KOPT-K1 (cell line): ENCODE measurements at regions not wholly inside any gene's neighbourhood (a gene's known extent, or its start where the extent isn't known, plus 50 kb on each side); places are given as distances from the start of the nearest gene placed in this dataset.
"Not testable (repeated sequence)": the region's sequence is repeated elsewhere in the genome, so short reads cannot be mapped to it uniquely, and the experiment has no call there.

ENCODE experiments used
- H3K27ac ChIP-seq: fragments of 200-600 bp; sonication (generic); 2 replicates; pipeline ENCODE4 v1.5.1; 2016; ENCODE audit warnings: antibody characterized with exemption, mild to moderate bottlenecking, low read depth, low read length; ENCODE audit not compliant: poor library complexity, severe bottlenecking
- H3K36me3 ChIP-seq: fragments of 200-600 bp; sonication (generic); 2 replicates; pipeline ENCODE4 v1.5.1; 2017; ENCODE audit warnings: antibody characterized with exemption, mild to moderate bottlenecking, low read length, moderate library complexity; ENCODE audit not compliant: insufficient read depth
- H3K9me3 ChIP-seq: fragments of 200-600 bp; sonication (generic); 2 replicates; pipeline ENCODE4 v1.5.1; 2017; ENCODE audit warnings: antibody characterized with exemption, low read length, mild to moderate bottlenecking; ENCODE audit not compliant: insufficient read depth, poor library complexity, severe bottlenecking

- H3K36me3 ChIP-seq = no peaks in the 10 kb centered on the region
- peaks cover 7% of the 10 kb centered on the region for H3K9me3 ChIP-seq
- no peak overlapping the region for H3K27ac ChIP-seq
Measured at GRCh38 chr5:133869519-133870335, 98.7 kb downstream of the C5orf15 start.

GRCh38 chr5:133868946-133869518, 99.4 kb downstream of the C5orf15 start:
- no peaks in the 10 kb centered on the region for H3K36me3 ChIP-seq
- H3K27ac ChIP-seq = no peak overlapping the region
- H3K9me3 ChIP-seq = peaks cover 2% of the 10 kb centered on the region

GRCh38 chr5:133867851-133868545, 100.4 kb downstream of the C5orf15 start:
- Histone ChIP-seq H3K9me3 (no peaks in the 10 kb centered on the region), H3K27ac (no peak overlapping the region), H3K36me3 (no peaks in the 10 kb centered on the region)

GRCh38 chr5:133867341-133867740, 101.1 kb downstream of the C5orf15 start:
- Histone ChIP-seq H3K36me3 (no peaks in the 10 kb centered on the region), H3K9me3 (no peaks in the 10 kb centered on the region), H3K27ac (no peak overlapping the region)

- H3K36me3 ChIP-seq = no peaks in the 10 kb centered on the region
- H3K27ac ChIP-seq = no peak overlapping the region
Measured at GRCh38 chr5:133866903-133867245, 101.6 kb downstream of the C5orf15 start.

GRCh38 chr5:133866160-133866902, 102.1 kb downstream of the C5orf15 start:
- Histone ChIP-seq H3K27ac (no peak overlapping the region), H3K9me3 (no peaks in the 10 kb centered on the region), H3K36me3 (no peaks in the 10 kb centered on the region)

More at GRCh38 chr5:133866903-133867245, 101.6 kb downstream of the C5orf15 start:
- H3K9me3 ChIP-seq = no peaks in the 10 kb centered on the region

GRCh38 chr5:133865113-133865512, 103.3 kb downstream of the C5orf15 start:
- H3K27ac ChIP-seq = no peak overlapping the region
- no peaks in the 10 kb centered on the region for H3K36me3 ChIP-seq
- no peaks in the 10 kb centered on the region for H3K9me3 ChIP-seq

GRCh38 chr5:133864711-133865110, 103.7 kb downstream of the C5orf15 start:
- Histone ChIP-seq H3K36me3 (no peaks in the 10 kb centered on the region), H3K27ac (no peak overlapping the region), H3K9me3 (peaks cover under 1% of the 10 kb centered on the region)

- no peaks in the 10 kb centered on the region for H3K36me3 ChIP-seq
- no peak overlapping the region for H3K27ac ChIP-seq
- H3K9me3 ChIP-seq = peaks cover 7% of the 10 kb centered on the region
Measured at GRCh38 chr5:133863857-133864585, 104.4 kb downstream of the C5orf15 start.

- Histone ChIP-seq H3K27ac (no peak overlapping the region), H3K36me3 (no peaks in the 10 kb centered on the region), H3K9me3 (peaks cover 13% of the 10 kb centered on the region)
Measured at GRCh38 chr5:133861161-133861737, 107.2 kb downstream of the C5orf15 start.

- no peak overlapping the region for H3K27ac ChIP-seq
- peaks cover 17% of the 10 kb centered on the region for H3K9me3 ChIP-seq
- H3K36me3 ChIP-seq = no peaks in the 10 kb centered on the region
Measured at GRCh38 chr5:133859073-133859472, 109.4 kb downstream of the C5orf15 start.

- peaks cover 17% of the 10 kb centered on the region for H3K9me3 ChIP-seq
- not testable (repeated sequence) for H3K27ac ChIP-seq, H3K36me3 ChIP-seq
Measured at GRCh38 chr5:133857595-133858313, 110.7 kb downstream of the C5orf15 start.

- peaks cover 15% of the 10 kb centered on the region for H3K9me3 ChIP-seq
- no peak overlapping the region for H3K27ac ChIP-seq
- H3K36me3 ChIP-seq = no peaks in the 10 kb centered on the region
Measured at GRCh38 chr5:133854554-133854953, 113.9 kb downstream of the C5orf15 start.
